CD8-positive, alpha-beta memory T cell (primary cell): ENCODE measurements at regions not wholly inside any gene's neighbourhood (a gene's known extent, or its start where the extent isn't known, plus 50 kb on each side); places are given as distances from the start of the nearest gene placed in this dataset.
A peak's percentile ranks its signal among the peaks of the same experiment; 100 is the strongest.

Experiments
- CTCF ChIA-PET: fragments of 350-600 bp; sonication (Branson Sonifier 250); formaldehyde crosslinking; loops from one replicate; lab custom pipeline; 2021; ENCODE audit warnings: antibody characterized with exemption; lab: Charles Lee
- POLR2A ChIA-PET: fragments of 350-600 bp; sonication (Branson Sonifier 250); formaldehyde crosslinking; loops from one replicate; lab custom pipeline; 2021; ENCODE audit warnings: antibody characterized with exemption; lab: Charles Lee
- DNase-seq, 5 donors: peaks; one replicate each; pipeline versions ENCODE4 v3.0.0 to v3.0.0-alpha.2; 2020 to 2022; ENCODE audit warnings: mixed read lengths in 1 of 5
- H3K27ac ChIP-seq: one replicate; pipeline ENCODE4 v1.7.0; 2013; ENCODE audit warnings: low read depth, mild to moderate bottlenecking, low read length, moderate library complexity
- H3K27me3 ChIP-seq: 2 replicates; pipeline ENCODE4 v1.7.0; 2013; ENCODE audit warnings: low read length, mild to moderate bottlenecking; ENCODE audit not compliant: insufficient read depth, poor library complexity, severe bottlenecking
- H3K36me3 ChIP-seq: 2 replicates; pipeline ENCODE4 v1.7.0; 2013; ENCODE audit warnings: mild to moderate bottlenecking, low read length, moderate library complexity; ENCODE audit not compliant: insufficient read depth
- H3K4me1 ChIP-seq: 2 replicates; pipeline ENCODE4 v1.7.0; 2013; ENCODE audit warnings: mild to moderate bottlenecking, low read length, moderate library complexity; ENCODE audit not compliant: insufficient read depth
- H3K4me3 ChIP-seq: 2 replicates; pipeline ENCODE4 v1.7.0; 2013; ENCODE audit warnings: mild to moderate bottlenecking, low read length
- H3K9me3 ChIP-seq: 2 replicates; pipeline ENCODE4 v1.7.0; 2013; ENCODE audit warnings: mild to moderate bottlenecking, low read length
- H3K27ac Mint-ChIP-seq, 8 donors: one replicate each; pipeline ENCODE4 v1.8.0; 2020 to 2021; ENCODE audit warnings: mixed read lengths in 8 of 8, mild to moderate bottlenecking in 6 of 8, inconsistent platforms in 3 of 8, moderate library complexity in 3 of 8
- H3K27me3 Mint-ChIP-seq, 2 donors: one replicate each; pipeline ENCODE4 v1.8.0; 2020 to 2021; ENCODE audit warnings: mixed read lengths in 2 of 2, mild to moderate bottlenecking in 1 of 2, moderate library complexity in 1 of 2
- H3K36me3 Mint-ChIP-seq, 3 donors: one replicate each; pipeline ENCODE4 v1.8.0; 2020 to 2021; ENCODE audit warnings: mixed read lengths in 3 of 3, inconsistent platforms in 1 of 3, mild to moderate bottlenecking in 1 of 3
- H3K4me1 Mint-ChIP-seq, 3 donors: one replicate each; pipeline ENCODE4 v1.8.0; 2020 to 2021; ENCODE audit warnings: mixed read lengths in 3 of 3, inconsistent platforms in 1 of 3, mild to moderate bottlenecking in 1 of 3
- H3K4me3 Mint-ChIP-seq, 7 donors: one replicate each; pipeline ENCODE4 v1.8.0; 2020 to 2021; ENCODE audit warnings: mixed read lengths in 7 of 7, mild to moderate bottlenecking in 6 of 7, moderate library complexity in 4 of 7, inconsistent platforms in 2 of 7
- H3K9me3 Mint-ChIP-seq, 5 donors: one replicate each; pipeline ENCODE4 v1.8.0; 2020 to 2022; ENCODE audit warnings: mixed read lengths in 5 of 5, mild to moderate bottlenecking in 3 of 5, moderate library complexity in 2 of 5, inconsistent platforms in 1 of 5

GRCh38 chr4:184324939-184325477 is 107.3 kb upstream of the ENPP6 start:
- ChIA-PET POLR2A (no interaction called here), CTCF (no interaction called here)
- Histone ChIP-seq H3K27ac (no peak overlapping the region), H3K4me3 (no peak overlapping the region), H3K4me1 (no peaks in the 10 kb centered on the region), H3K36me3 (no peaks in the 10 kb centered on the region), H3K27me3 (no peaks in the 10 kb centered on the region), H3K9me3 (no peaks in the 10 kb centered on the region)
- Mint-ChIP-seq H3K27ac (peak overlapping the region in 1 of 8 donors; percentile 66), H3K4me3 (no peak overlapping the region), H3K27me3 (peaks cover 0 to 2% of the 10 kb centered on the region in 2 donors), H3K36me3 (peaks cover 0 to 4% (median 3%) of the 10 kb centered on the region in 3 donors), H3K9me3 (no peaks in the 10 kb centered on the region), H3K4me1 (peaks cover 0 to 3% (median 2%) of the 10 kb centered on the region in 3 donors)
- DNase-seq = no peak

- no peaks in the 10 kb centered on the region for H3K27me3 ChIP-seq
- H3K4me3 Mint-ChIP-seq = no peak overlapping the region
- DNase-seq = no peak
- H3K27ac ChIP-seq = no peak overlapping the region
- peaks cover 0 to 3% of the 10 kb centered on the region in 2 donors for H3K27me3 Mint-ChIP-seq
- H3K27ac Mint-ChIP-seq = no peak overlapping the region
- no peaks in the 10 kb centered on the region for H3K9me3 Mint-ChIP-seq
- H3K36me3 ChIP-seq = no peaks in the 10 kb centered on the region
- ChIA-PET CTCF (no interaction called here), POLR2A (no interaction called here)
- H3K4me3 ChIP-seq = no peak overlapping the region
- H3K36me3 Mint-ChIP-seq = peaks cover 0 to 4% (median 3%) of the 10 kb centered on the region in 3 donors
- H3K4me1 ChIP-seq = no peaks in the 10 kb centered on the region
- no peaks in the 10 kb centered on the region for H3K9me3 ChIP-seq
- H3K4me1 Mint-ChIP-seq = peaks cover 0 to 9% (median 0%) of the 10 kb centered on the region in 3 donors
Measured at GRCh38 chr4:184322328-184323025, 104.8 kb upstream of the ENPP6 start.

- Histone ChIP-seq H3K27ac (no peak overlapping the region), H3K36me3 (no peaks in the 10 kb centered on the region), H3K9me3 (no peaks in the 10 kb centered on the region), H3K27me3 (no peaks in the 10 kb centered on the region), H3K4me1 (no peaks in the 10 kb centered on the region), H3K4me3 (no peak overlapping the region)
- Mint-ChIP-seq H3K36me3 (peaks cover 0 to 4% (median 3%) of the 10 kb centered on the region in 3 donors), H3K27ac (no peak overlapping the region), H3K27me3 (peaks cover 0 to 3% of the 10 kb centered on the region in 2 donors), H3K9me3 (no peaks in the 10 kb centered on the region), H3K4me3 (no peak overlapping the region), H3K4me1 (peaks cover 0 to 9% (median 0%) of the 10 kb centered on the region in 3 donors)
- CTCF ChIA-PET = interaction anchor here (1.2 kb wide), 1 partner anchor 10 kb away, joined by 3 read pairs; no protein-coding TSS in a partner anchor
- POLR2A ChIA-PET = no interaction called here
- no peak for DNase-seq
Measured at GRCh38 chr4:184320631-184321030, 103.0 kb upstream of the ENPP6 start.

- H3K9me3 Mint-ChIP-seq = no peaks in the 10 kb centered on the region
- H3K27ac Mint-ChIP-seq = peak overlapping the region in 1 of 8 donors; percentile 6
- POLR2A ChIA-PET = no interaction called here
Measured at GRCh38 chr4:184318852-184319251, 101.2 kb upstream of the ENPP6 start.

GRCh38 chr4:184317234-184317918 is 99.7 kb upstream of the ENPP6 start:
- H3K27me3 Mint-ChIP-seq = peaks cover 0 to 3% of the 10 kb centered on the region in 2 donors
- H3K4me1 Mint-ChIP-seq = peaks cover 0 to 9% (median 5%) of the 10 kb centered on the region in 3 donors
- H3K27ac Mint-ChIP-seq = peak overlapping the region in 1 of 8 donors; percentile 88
- ChIA-PET POLR2A (no interaction called here), CTCF (no interaction called here)
- Histone ChIP-seq H3K9me3 (no peaks in the 10 kb centered on the region), H3K27me3 (no peaks in the 10 kb centered on the region), H3K27ac (no peak overlapping the region), H3K4me1 (no peaks in the 10 kb centered on the region), H3K36me3 (no peaks in the 10 kb centered on the region), H3K4me3 (no peak overlapping the region)
- peaks cover 0 to 3% (median 0%) of the 10 kb centered on the region in 3 donors for H3K36me3 Mint-ChIP-seq
- no peak overlapping the region for H3K4me3 Mint-ChIP-seq
- no peaks in the 10 kb centered on the region for H3K9me3 Mint-ChIP-seq
- no peak for DNase-seq

More at GRCh38 chr4:184318852-184319251, 101.2 kb upstream of the ENPP6 start:
- H3K36me3 Mint-ChIP-seq = peaks cover 0 to 4% (median 0%) of the 10 kb centered on the region in 3 donors
- CTCF ChIA-PET = interaction anchor here (0.8 kb wide), 1 partner anchor 67 kb away, joined by 3 read pairs; no protein-coding TSS in a partner anchor
- H3K36me3 ChIP-seq = no peaks in the 10 kb centered on the region
- no peaks in the 10 kb centered on the region for H3K27me3 ChIP-seq
- no peaks in the 10 kb centered on the region for H3K4me1 ChIP-seq
- H3K27ac ChIP-seq = no peak overlapping the region
- no peaks in the 10 kb centered on the region for H3K9me3 ChIP-seq
- no peak overlapping the region for H3K4me3 Mint-ChIP-seq
- peaks cover 0 to 9% (median 5%) of the 10 kb centered on the region in 3 donors for H3K4me1 Mint-ChIP-seq
- DNase-seq = no peak
- no peak overlapping the region for H3K4me3 ChIP-seq
- H3K27me3 Mint-ChIP-seq = peaks cover 0 to 3% of the 10 kb centered on the region in 2 donors

- H3K9me3 ChIP-seq = no peaks in the 10 kb centered on the region
- ChIA-PET POLR2A (no interaction called here), CTCF (no interaction called here)
- Mint-ChIP-seq H3K9me3 (no peaks in the 10 kb centered on the region), H3K27ac (peak overlapping the region in 1 of 8 donors; percentile 88), H3K4me3 (no peak overlapping the region), H3K27me3 (peaks cover 0 to 3% of the 10 kb centered on the region in 2 donors), H3K4me1 (peaks cover 0 to 9% (median 5%) of the 10 kb centered on the region in 3 donors), H3K36me3 (no peaks in the 10 kb centered on the region)
- no peaks in the 10 kb centered on the region for H3K36me3 ChIP-seq
- H3K4me3 ChIP-seq = no peak overlapping the region
- no peaks in the 10 kb centered on the region for H3K4me1 ChIP-seq
- no peak for DNase-seq
- H3K27me3 ChIP-seq = no peaks in the 10 kb centered on the region
- H3K27ac ChIP-seq = no peak overlapping the region
Measured at GRCh38 chr4:184316821-184317220, 99.1 kb upstream of the ENPP6 start.

GRCh38 chr4:184315675-184316359 is 98.1 kb upstream of the ENPP6 start:
- no peaks in the 10 kb centered on the region for H3K36me3 Mint-ChIP-seq
- Histone ChIP-seq H3K27ac (no peak overlapping the region), H3K9me3 (no peaks in the 10 kb centered on the region), H3K4me3 (no peak overlapping the region), H3K27me3 (no peaks in the 10 kb centered on the region), H3K4me1 (peaks cover 2% of the 10 kb centered on the region), H3K36me3 (no peaks in the 10 kb centered on the region)
- H3K4me3 Mint-ChIP-seq = no peak overlapping the region
- H3K27me3 Mint-ChIP-seq = peaks cover 0 to 3% of the 10 kb centered on the region in 2 donors
- no peaks in the 10 kb centered on the region for H3K9me3 Mint-ChIP-seq
- H3K27ac Mint-ChIP-seq = peak overlapping the region in 1 of 8 donors; percentile 16
- CTCF ChIA-PET = no interaction called here
- H3K4me1 Mint-ChIP-seq = peaks cover 6 to 13% (median 9%) of the 10 kb centered on the region in 3 donors
- DNase-seq = no peak
- POLR2A ChIA-PET = no interaction called here
